Lung (tissue), 11 donors: ENCODE measurements at regions not wholly inside any gene's neighbourhood (a gene's known extent, or its start where the extent isn't known, plus 50 kb on each side); places are given as distances from the start of the nearest gene placed in this dataset.
"Not testable (repeated sequence)": the region's sequence is repeated elsewhere in the genome, so short reads cannot be mapped to it uniquely, and the experiment has no call there.

Experiments
- ATAC-seq: fragments of 200-7000 bp; cut with Tn5 transposase; one replicate; pipeline ENCODE4 v1.9.1; 2020; ENCODE audit warnings: moderate number of reproducible peaks; ENCODE audit not compliant: insufficient read depth, low FRiP score
- DNase-seq, 3 donors: peaks; one replicate each; pipeline ENCODE4 v3.0.0-alpha.2; 2013 to 2017
- H3K27ac ChIP-seq, 2 donors: one replicate each; pipeline ENCODE4 v1.5.1; 2013; ENCODE audit warnings: mild to moderate bottlenecking in 2 of 2, moderate library complexity in 2 of 2, control low read depth in 1 of 2, inconsistent platforms in 1 of 2, low read depth in 1 of 2, low read length in 1 of 2
- H3K27me3 ChIP-seq, 3 donors: one replicate each; pipeline ENCODE4 v1.5.1; 2013; ENCODE audit warnings: low read length in 2 of 3; ENCODE audit not compliant: control insufficient read depth in 3 of 3, insufficient read depth in 3 of 3
- H3K36me3 ChIP-seq, 4 donors: one replicate each; pipeline ENCODE4 v1.5.1; 2013; ENCODE audit warnings: low read length in 4 of 4, mild to moderate bottlenecking in 1 of 4, moderate library complexity in 1 of 4; ENCODE audit not compliant: control insufficient read depth in 4 of 4, insufficient read depth in 4 of 4
- H3K4me1 ChIP-seq, 5 donors: one replicate each; pipeline ENCODE4 v1.5.1; 2013; ENCODE audit warnings: low read length in 5 of 5, mild to moderate bottlenecking in 2 of 5, moderate library complexity in 1 of 5; ENCODE audit not compliant: control insufficient read depth in 5 of 5, insufficient read depth in 5 of 5
- H3K4me3 ChIP-seq: one replicate; pipeline ENCODE4 v1.5.1; 2013; ENCODE audit warnings: mild to moderate bottlenecking, control low read depth, moderate library complexity
- H3K9ac ChIP-seq, 2 donors: one replicate each; pipeline ENCODE4 v1.5.1; 2013; ENCODE audit warnings: low read length in 2 of 2, control low read depth in 1 of 2; ENCODE audit not compliant: insufficient read depth in 1 of 2
- H3K9me3 ChIP-seq, 4 donors: one replicate each; pipeline ENCODE4 v1.5.1; 2013; ENCODE audit warnings: low read length in 3 of 4, mild to moderate bottlenecking in 1 of 4, moderate library complexity in 1 of 4; ENCODE audit not compliant: control insufficient read depth in 4 of 4, insufficient read depth in 3 of 4
- WGBS, 2 donors: extraction: QIAGEN DNeasy Blood & Tissue Kit; methylation state at CpG; one replicate each; pipeline ENCODE4 v1.1.7; 2013; 5-methylcytosine and 5-hydroxymethylcytosine counted together
- TF ChIP-seq, protein P1 (sequence below): IDR thresholded peaks from 2 replicates; pipeline ENCODE4 v1.5.1; 2012; ENCODE audit warnings: mild to moderate bottlenecking; ENCODE audit errors: control extremely low read depth, extremely low read depth
- donor health status: control.
- donor health status: control.
- donor health status: Bipolar disorder and iron deficiency.
- donor health status: healthy.
- donor health status: DM: yes; HTN: yes; CAD: no.

DNA sequence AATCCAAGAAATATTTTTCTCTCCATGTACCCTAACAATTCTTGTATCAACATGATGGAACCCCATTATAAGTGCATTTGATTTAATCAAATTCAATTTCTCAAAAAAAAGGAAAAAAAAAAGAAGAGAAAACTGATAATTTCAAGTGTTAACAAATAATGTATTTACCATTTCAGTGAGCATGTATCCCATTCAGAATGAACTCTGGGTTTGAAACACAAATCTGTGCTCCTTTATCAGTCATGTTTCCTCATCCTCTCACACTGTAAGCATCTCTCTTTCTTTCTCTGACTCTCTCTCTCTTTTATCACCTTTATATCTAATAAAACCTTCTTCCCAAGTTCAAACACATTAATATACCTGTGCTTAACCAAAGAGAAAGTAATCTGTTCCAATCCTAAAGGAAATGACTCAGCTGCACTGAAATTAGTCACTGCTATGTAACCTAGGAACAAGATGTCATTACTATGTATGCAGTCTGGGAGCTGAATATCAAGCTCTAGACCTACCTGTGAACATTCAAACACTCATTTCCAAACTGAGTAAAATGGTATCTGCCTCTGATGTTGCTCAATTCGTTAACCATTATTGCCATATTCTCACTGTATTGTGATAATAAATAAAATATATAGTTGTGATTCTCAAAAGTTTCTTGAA lies 135.0 kb upstream of the LRIG3 start:
- Histone ChIP-seq H3K36me3 (no peaks in the 10 kb centered on the region), H3K4me3 (no peak overlapping the region), H3K9ac (no peak overlapping the region), H3K27ac (no peak overlapping the region), H3K27me3 (no peaks in the 10 kb centered on the region), H3K4me1 (peaks cover 0 to 9% (median 0%) of the 10 kb centered on the region in 5 donors), H3K9me3 (no peaks in the 10 kb centered on the region)
- 0 to 37% methylated on average over 1 of the region's 1 CpG for WGBS, 2 donors
- DNase-seq, result no peak
- TF ChIP-seq, protein P1, sequence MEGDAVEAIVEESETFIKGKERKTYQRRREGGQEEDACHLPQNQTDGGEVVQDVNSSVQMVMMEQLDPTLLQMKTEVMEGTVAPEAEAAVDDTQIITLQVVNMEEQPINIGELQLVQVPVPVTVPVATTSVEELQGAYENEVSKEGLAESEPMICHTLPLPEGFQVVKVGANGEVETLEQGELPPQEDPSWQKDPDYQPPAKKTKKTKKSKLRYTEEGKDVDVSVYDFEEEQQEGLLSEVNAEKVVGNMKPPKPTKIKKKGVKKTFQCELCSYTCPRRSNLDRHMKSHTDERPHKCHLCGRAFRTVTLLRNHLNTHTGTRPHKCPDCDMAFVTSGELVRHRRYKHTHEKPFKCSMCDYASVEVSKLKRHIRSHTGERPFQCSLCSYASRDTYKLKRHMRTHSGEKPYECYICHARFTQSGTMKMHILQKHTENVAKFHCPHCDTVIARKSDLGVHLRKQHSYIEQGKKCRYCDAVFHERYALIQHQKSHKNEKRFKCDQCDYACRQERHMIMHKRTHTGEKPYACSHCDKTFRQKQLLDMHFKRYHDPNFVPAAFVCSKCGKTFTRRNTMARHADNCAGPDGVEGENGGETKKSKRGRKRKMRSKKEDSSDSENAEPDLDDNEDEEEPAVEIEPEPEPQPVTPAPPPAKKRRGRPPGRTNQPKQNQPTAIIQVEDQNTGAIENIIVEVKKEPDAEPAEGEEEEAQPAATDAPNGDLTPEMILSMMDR, result no peak
- ATAC-seq, result peak; percentile 82

DNA sequence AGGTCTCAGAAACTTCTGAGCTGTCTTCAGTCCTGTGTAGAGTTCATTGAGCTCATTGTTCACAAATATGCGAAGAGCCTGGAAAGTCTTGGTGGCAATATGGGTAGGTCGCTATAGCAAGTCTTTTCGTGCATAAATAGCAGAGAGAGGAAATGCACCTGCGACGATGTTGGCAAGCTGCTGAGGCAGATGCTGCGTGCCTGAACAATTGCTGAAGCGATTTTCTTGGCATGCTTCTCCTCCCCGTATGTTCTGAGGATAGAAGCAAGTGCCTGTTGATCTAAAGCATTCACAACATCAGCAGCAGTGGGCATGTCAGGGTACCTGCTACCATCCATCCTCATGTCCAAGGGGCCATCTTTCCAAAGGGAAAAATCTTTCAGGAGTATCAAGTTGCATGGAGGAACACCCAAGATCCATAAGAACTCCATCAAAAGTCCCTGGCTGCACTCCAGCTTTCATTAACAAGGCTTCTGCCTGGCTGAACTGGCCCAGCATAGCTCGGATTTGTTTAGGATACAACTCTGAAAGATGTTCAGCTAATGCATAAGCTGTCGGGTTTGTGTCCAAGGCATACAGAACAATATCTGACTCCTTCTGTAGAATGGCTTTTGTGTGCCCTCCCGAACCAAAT lies 133.1 kb upstream of the LRIG3 start:
- not testable (repeated sequence) for H3K9me3 ChIP-seq, H3K27me3 ChIP-seq, H3K36me3 ChIP-seq, H3K9ac ChIP-seq, H3K27ac ChIP-seq, ATAC-seq, H3K4me1 ChIP-seq, H3K4me3 ChIP-seq
- peak in 1 of 3 donors; percentile 27 for DNase-seq
- 70 to 80% methylated on average over 11 of the region's 11 CpGs for WGBS, 2 donors

DNA sequence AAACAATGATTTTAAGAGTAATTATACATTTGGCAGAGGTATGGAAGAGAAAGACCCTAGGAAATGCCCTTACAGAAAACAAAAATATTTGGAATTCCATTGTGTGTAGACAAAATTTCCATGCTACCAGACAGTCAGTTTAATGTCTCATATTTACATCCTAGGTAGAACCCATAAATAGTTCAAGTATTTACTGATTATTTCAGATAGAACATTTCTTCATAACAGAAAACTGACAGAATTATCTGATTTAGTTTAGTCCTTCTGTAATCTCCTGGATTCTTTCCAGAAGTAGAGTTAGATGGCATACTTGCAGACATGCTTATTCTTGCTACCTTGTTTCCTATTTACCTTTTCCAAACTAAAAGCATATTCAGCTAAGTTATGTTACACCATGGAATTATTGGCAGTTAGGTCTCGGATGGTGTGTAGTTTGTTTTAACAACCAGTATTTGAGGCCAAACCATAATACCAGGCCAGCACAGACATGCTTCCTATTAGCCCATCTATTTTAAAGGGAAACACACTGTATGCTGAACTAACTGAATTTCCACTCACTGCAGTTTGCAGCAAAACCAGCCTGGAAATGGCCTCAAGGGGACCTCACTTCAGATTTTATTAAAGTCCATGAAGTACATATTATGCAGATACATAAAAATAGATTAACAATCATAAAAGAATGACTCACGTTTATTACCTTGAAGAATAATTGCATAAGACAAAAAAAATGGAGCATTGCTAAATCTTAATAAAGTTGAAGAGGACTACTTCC lies 126.6 kb upstream of the LRIG3 start:
- Histone ChIP-seq H3K9me3 (no peaks in the 10 kb centered on the region), H3K4me1 (peaks cover 0 to 2% (median 0%) of the 10 kb centered on the region in 5 donors), H3K4me3 (no peak overlapping the region), H3K9ac (no peak overlapping the region), H3K36me3 (no peaks in the 10 kb centered on the region), H3K27ac (no peak overlapping the region), H3K27me3 (no peaks in the 10 kb centered on the region)
- DNase-seq, result no peak
- 64 to 80% methylated on average over 2 of the region's 2 CpGs for WGBS, 2 donors
- TF ChIP-seq, protein P1, result no peak
- no peak for ATAC-seq

GRCh38 chr12:59044791-59045190 lies 124.5 kb upstream of the LRIG3 start:
- Histone ChIP-seq H3K27me3 (no peaks in the 10 kb centered on the region), H3K4me3 (no peak overlapping the region), H3K9me3 (no peaks in the 10 kb centered on the region), H3K36me3 (no peaks in the 10 kb centered on the region), H3K9ac (no peak overlapping the region), H3K4me1 (peaks cover 0 to 18% (median 0%) of the 10 kb centered on the region in 5 donors), H3K27ac (no peak overlapping the region)
- DNase-seq (no peak), ATAC-seq (no peak)
- TF ChIP-seq, protein P1, result no peak
- WGBS, 2 donors, result 82 to 90% methylated on average over 2 of the region's 2 CpGs
